Dermis microvascular lymphatic vessel endothelial cell (primary cell): ENCODE measurements at regions not wholly inside any gene's neighbourhood (a gene's known extent, or its start where the extent isn't known, plus 50 kb on each side); places are given as distances from the start of the nearest gene placed in this dataset.
A peak's percentile ranks its signal among the peaks of the same experiment; 100 is the strongest.

ENCODE experiments used
- DNase-seq, 2 donors: peaks; one replicate each; pipeline versions ENCODE4 v3.0.0 to v3.0.0-alpha.2; 2010; ENCODE audit warnings: low read depth in 2 of 2

- DNase-seq, result no peak
Measured at GRCh38 chr1:55427606-55428005, 212.4 kb upstream of the USP24 start.

- no peak for DNase-seq
Measured at GRCh38 chr1:55426619-55427018, 211.5 kb upstream of the USP24 start.

DNA sequence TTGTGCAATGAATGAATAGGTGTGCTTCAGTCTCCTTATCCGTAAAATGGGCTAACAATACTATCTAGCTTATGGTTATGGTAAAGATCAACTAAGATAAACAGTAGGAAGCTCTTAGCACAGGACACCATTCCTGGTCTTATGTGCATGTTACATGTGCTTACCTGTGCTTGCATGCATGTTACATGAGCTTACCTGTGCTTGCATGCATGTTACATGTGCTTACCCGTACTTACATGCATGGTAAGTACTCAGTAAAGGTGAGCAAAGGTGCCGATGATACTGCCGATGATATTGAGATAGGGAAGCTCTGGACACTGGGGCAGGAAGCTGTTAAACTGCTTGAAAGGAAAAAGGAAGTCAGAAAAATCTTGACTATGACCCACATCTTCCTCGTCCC, 211.0 kb upstream of the USP24 start:
- no peak for DNase-seq

GRCh38 chr1:55425310-55425930, 210.3 kb upstream of the USP24 start:
- DNase-seq, result no peak

GRCh38 chr1:55423376-55423775, 208.2 kb upstream of the USP24 start:
- DNase-seq, result no peak

GRCh38 chr1:55420929-55421716, 206.0 kb upstream of the USP24 start:
- DNase-seq, result peak in 1 of 2 donors; percentile 33

DNA sequence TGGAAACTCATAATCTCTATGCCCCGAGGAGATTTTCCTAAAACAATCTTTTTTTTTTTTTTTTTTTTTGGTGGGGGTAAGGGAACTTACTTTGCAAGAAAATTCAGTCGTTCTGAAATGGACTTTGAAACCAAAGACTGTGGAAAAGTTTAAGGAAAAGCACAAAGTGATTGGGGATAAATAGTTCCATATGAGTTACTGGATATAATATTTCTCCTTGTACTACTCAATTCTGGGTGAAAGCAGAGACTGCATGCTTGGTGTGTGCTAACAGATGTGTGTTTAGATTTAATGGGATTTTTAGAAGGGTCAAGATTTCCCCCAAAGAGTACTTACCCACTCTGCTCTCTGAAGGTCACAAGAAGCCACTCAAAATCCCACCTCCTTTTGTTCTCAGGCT, 204.9 kb upstream of the USP24 start:
- DNase-seq, result no peak

GRCh38 chr1:55418208-55419000, 203.2 kb upstream of the USP24 start:
- DNase-seq, result no peak

GRCh38 chr1:55416164-55416842, 201.1 kb upstream of the USP24 start:
- no peak for DNase-seq

GRCh38 chr1:55413286-55413685, 198.1 kb upstream of the USP24 start:
- no peak for DNase-seq

GRCh38 chr1:55412060-55412459, 196.9 kb upstream of the USP24 start:
- no peak for DNase-seq

DNA sequence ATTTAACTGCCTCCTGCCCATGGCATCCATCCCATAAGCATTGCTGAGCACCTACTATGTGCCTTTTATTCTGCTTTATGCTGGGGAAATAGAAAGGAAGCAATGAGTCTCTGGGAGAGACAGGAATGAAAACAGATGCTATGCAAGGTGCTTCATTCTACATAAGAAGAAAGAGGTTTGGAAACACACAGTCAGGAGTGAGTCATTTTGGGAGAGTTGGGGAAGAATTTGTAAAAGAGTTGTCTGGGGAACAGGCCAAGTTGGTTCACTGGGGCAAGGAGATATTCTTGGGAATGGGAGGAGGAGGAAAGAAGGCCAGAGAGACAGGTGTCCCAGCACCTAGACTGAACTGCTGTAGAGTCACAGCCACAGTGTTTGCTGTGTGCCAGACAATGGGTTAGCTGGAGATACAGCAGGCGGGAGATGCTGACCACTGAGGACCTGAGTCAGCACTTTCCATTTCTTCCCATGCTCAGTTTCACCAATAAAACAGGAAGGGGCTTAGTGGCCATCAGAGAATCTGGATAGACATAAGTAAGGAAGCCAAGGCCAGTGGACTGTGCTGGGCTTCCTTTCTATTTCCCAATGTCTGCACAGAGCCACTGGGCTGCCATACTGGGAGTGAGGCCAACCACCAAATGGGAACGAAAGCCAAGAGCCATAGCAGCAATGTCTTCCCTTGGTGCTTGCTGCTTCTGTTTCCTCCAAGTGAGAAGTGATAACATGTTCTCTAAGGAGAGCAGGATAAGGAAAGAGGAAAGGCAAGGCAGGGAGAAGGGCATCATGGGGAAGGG, 187.7 kb upstream of the USP24 start:
- DNase-seq, result no peak

- DNase-seq, result no peak
Measured at GRCh38 chr1:55402142-55402541, 187.0 kb upstream of the USP24 start.

GRCh38 chr1:55400508-55400907, 185.3 kb upstream of the USP24 start:
- no peak for DNase-seq

- DNase-seq, result peak in 1 of 2 donors; percentile 13
Measured at GRCh38 chr1:55399346-55399745, 184.2 kb upstream of the USP24 start.

- DNase-seq, result no peak
Measured at GRCh38 chr1:55396381-55396891, 181.3 kb upstream of the USP24 start.

- no peak for DNase-seq
Measured at GRCh38 chr1:55388960-55389359, 173.8 kb upstream of the USP24 start.

DNA sequence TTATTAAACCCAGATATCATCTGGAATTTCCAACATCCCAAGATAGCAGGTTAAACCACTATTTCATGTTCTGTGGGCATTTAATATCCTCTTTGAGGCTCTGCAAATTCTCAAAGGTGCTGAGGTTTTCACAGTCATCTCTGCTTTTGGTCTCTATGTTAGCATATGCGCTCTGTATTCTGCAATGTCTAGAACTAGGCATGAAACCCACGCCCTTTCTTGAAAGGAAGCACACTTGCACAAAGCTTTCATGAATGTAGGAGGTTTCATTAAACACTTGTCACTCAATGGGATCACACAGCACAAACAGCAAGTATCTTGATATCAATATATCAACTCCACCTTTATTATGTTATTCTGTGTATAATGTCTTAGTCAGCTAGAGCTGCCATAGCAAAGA, 172.0 kb upstream of the USP24 start:
- DNase-seq, result no peak

GRCh38 chr1:55386456-55386855, 171.3 kb upstream of the USP24 start:
- DNase-seq, result no peak

DNA sequence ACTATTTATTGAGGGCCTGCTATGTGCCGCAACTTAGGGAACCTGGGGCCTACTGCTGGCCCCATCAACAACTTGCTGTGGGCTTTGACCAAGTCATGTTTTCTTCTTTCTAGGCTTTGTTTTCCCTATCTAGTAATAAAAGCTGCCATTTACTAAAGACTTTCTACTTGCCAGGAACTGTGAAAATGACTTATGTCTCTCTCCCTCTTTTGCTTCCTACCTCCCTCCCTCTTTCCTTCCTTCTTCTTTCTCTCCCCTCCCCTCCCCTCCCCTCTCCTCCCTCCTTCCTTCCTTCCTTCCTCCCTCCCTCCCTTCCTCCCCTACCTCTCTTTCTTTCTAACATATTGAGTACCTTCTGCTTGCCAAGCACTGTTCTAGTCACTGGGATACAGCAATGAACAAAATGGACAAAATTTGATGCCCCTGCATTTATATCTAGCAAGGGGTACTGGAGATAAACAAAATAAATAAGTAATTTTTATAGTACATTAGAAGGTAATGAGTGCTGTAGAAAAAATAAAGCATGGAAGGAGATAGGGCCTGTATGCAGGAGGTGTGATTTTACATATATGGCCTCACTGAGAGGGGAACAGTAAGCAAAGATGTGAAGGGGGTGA, 170.3 kb upstream of the USP24 start:
- DNase-seq, result no peak
